ENCODE measurements at regions not wholly inside any gene's neighbourhood (a gene's known extent, or its start where the extent isn't known, plus 50 kb on each side); places are given as distances from the start of the nearest gene placed in this dataset.
"Not testable (repeated sequence)": the region's sequence is repeated elsewhere in the genome, so short reads cannot be mapped to it uniquely, and the experiment has no call there.

DNA sequence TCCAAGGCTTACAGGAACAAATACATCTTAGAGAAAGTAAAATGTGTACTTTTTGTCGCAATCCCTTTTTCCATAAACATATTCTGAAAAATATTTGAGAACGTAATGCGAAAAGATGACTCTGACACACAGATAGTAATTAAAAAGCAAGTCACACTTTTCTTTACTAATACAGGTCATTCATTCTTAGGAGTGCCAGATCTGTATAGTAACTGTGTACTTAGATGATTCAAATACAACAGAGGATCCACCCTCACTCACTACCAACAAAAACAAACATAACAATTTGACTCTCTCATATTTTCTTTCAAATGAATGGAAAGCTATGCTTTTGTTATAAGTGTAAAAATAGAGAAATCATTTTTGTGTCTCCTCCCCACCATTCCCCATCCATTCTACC lies 795.4 kb downstream of the SLC6A15 start:
- Histone ChIP-seq H3K36me3 (replicated peaks in 1 of 2; ENCODE audit: control extremely low read depth in 1 of 2, control insufficient read depth in 1 of 2, extremely low read depth in 1 of 2, insufficient read depth in 2 of 2, low read length in 1 of 2) (no peaks in the 10 kb centered on the region), H4K20me1 (ENCODE audit: control insufficient read depth, insufficient read depth, low read length, poor library complexity, severe bottlenecking) (no peaks in the 10 kb centered on the region), H3K9me3 (ENCODE audit: control extremely low read depth in 1 of 3, control insufficient read depth in 2 of 3, insufficient read depth in 1 of 3, low read length in 2 of 3) (no peaks in the 10 kb centered on the region), H3K27me3 (replicated peaks in 1 of 4; ENCODE audit: control extremely low read depth in 1 of 4, control insufficient read depth in 3 of 4, insufficient read depth in 4 of 4, low read length in 3 of 4) (no peaks in the 10 kb centered on the region), H3K4me2 (replicated peaks; ENCODE audit: low read depth, low read length, poor library complexity, severe bottlenecking) (no peak overlapping the region), H2AFZ (ENCODE audit: insufficient read depth, low read depth, low read length, poor library complexity, severe bottlenecking) (no peak overlapping the region), H3K27ac (ENCODE audit: low read length in 2 of 2) (no peak overlapping the region), H3K4me3 (ENCODE audit: control extremely low read depth in 1 of 5, extremely low read depth in 1 of 5, insufficient read depth in 1 of 5, low read depth in 2 of 5, low read length in 4 of 5) (no peak overlapping the region), H3K4me1 (ENCODE audit: control insufficient read depth in 2 of 2, insufficient read depth in 2 of 2, low read length in 2 of 2) (no peaks in the 10 kb centered on the region), H3K9ac (ENCODE audit: low read length) (no peak overlapping the region), H3K79me2 (ENCODE audit: control insufficient read depth, insufficient read depth, low read length) (no peaks in the 10 kb centered on the region)
- ATAC-seq (ENCODE audit: low read depth) (no peak), DNase-seq (no peak)
- intact Hi-C loops (cut with micrococcal nuclease): no loop called here
- H3K27ac Mint-ChIP-seq: no peak overlapping the region
- WGBS (ENCODE audit: insufficient coverage): no CpG with 5 or more reads among the region's 3 CpGs
- ChIA-PET CTCF (no interaction called here), POLR2A (no interaction called here)
- H3K27me3 Mint-ChIP-seq: no peaks in the 10 kb centered on the region
- peaks cover 7% of the 10 kb centered on the region for H3K9me3 Mint-ChIP-seq (ENCODE audit: insufficient read depth)
- no peak overlapping the region for H3K4me3 Mint-ChIP-seq
- no peaks in the 10 kb centered on the region for H3K4me1 Mint-ChIP-seq
- TF ChIP-seq CTCF (IDR thresholded peaks at IDR 0.05) (no peak), EZH2 (IDR thresholded peaks at IDR 0.05; ENCODE audit: borderline replicate concordance, insufficient read depth, low read depth, low read length, poor library complexity, severe bottlenecking) (no peak)

DNA sequence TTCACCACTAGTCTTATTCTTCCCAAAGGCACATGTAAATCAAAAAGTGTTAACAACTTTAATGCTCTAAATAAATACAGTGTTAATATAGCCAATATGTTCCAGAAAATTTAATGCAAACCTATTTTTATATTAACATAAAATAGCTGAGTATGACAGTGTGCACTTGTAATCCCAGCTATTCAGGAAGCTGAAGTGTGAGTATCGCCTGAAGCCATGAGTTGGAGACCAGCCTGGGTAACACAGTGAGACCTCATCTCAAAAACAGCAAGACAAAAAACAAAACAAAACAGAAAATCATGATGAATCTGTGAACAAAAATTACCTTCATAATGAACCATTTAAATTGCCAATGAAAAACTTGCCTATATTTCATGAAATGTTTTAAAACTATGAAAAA lies 798.9 kb downstream of the SLC6A15 start:
- H3K9me3 Mint-ChIP-seq (ENCODE audit: insufficient read depth): peaks cover 8% of the 10 kb centered on the region
- Histone ChIP-seq H2AFZ (ENCODE audit: insufficient read depth, low read depth, low read length, poor library complexity, severe bottlenecking) (no peak overlapping the region), H3K4me1 (ENCODE audit: control insufficient read depth in 2 of 2, insufficient read depth in 2 of 2, low read length in 2 of 2) (no peaks in the 10 kb centered on the region), H3K9me3 (ENCODE audit: control extremely low read depth in 1 of 3, control insufficient read depth in 2 of 3, insufficient read depth in 1 of 3, low read length in 2 of 3) (no peaks in the 10 kb centered on the region), H3K36me3 (replicated peaks in 1 of 2; ENCODE audit: control extremely low read depth in 1 of 2, control insufficient read depth in 1 of 2, extremely low read depth in 1 of 2, insufficient read depth in 2 of 2, low read length in 1 of 2) (no peaks in the 10 kb centered on the region), H4K20me1 (ENCODE audit: control insufficient read depth, insufficient read depth, low read length, poor library complexity, severe bottlenecking) (no peaks in the 10 kb centered on the region), H3K4me3 (ENCODE audit: control extremely low read depth in 1 of 5, extremely low read depth in 1 of 5, insufficient read depth in 1 of 5, low read depth in 2 of 5, low read length in 4 of 5) (no peak overlapping the region), H3K79me2 (ENCODE audit: control insufficient read depth, insufficient read depth, low read length) (no peaks in the 10 kb centered on the region), H3K27ac (ENCODE audit: low read length in 2 of 2) (no peak overlapping the region), H3K4me2 (replicated peaks; ENCODE audit: low read depth, low read length, poor library complexity, severe bottlenecking) (no peak overlapping the region), H3K27me3 (replicated peaks in 1 of 4; ENCODE audit: control extremely low read depth in 1 of 4, control insufficient read depth in 3 of 4, insufficient read depth in 4 of 4, low read length in 3 of 4) (no peaks in the 10 kb centered on the region), H3K9ac (ENCODE audit: low read length) (no peak overlapping the region)
- CTCF ChIA-PET: no interaction called here
- no peaks in the 10 kb centered on the region for H3K4me1 Mint-ChIP-seq
- H3K27me3 Mint-ChIP-seq: no peaks in the 10 kb centered on the region
- ATAC-seq (ENCODE audit: low read depth): no peak
- no peak for DNase-seq
- 83% methylated on average over 1 of the region's 1 CpG for WGBS (ENCODE audit: insufficient coverage)
- intact Hi-C loops (cut with micrococcal nuclease): no loop called here
- H3K4me3 Mint-ChIP-seq: no peak overlapping the region
- H3K27ac Mint-ChIP-seq: no peak overlapping the region
- TF ChIP-seq CTCF (IDR thresholded peaks at IDR 0.05): no peak
- TF ChIP-seq EZH2 (IDR thresholded peaks at IDR 0.05; ENCODE audit: borderline replicate concordance, insufficient read depth, low read depth, low read length, poor library complexity, severe bottlenecking): no peak
- POLR2A ChIA-PET: no interaction called here

GRCh38 chr12:84103886-84104285 lies 808.7 kb downstream of the SLC6A15 start:
- H3K27me3 ChIP-seq (replicated peaks in 1 of 4; ENCODE audit: control extremely low read depth in 1 of 4, control insufficient read depth in 3 of 4, insufficient read depth in 4 of 4, low read length in 3 of 4); H3K4me3 ChIP-seq (ENCODE audit: control extremely low read depth in 1 of 5, extremely low read depth in 1 of 5, insufficient read depth in 1 of 5, low read depth in 2 of 5, low read length in 4 of 5); H3K27ac ChIP-seq (ENCODE audit: low read length in 2 of 2); CTCF ChIA-PET; DNase-seq; H3K27me3 Mint-ChIP-seq; ATAC-seq (ENCODE audit: low read depth); H3K9ac ChIP-seq (ENCODE audit: low read length); H3K4me1 Mint-ChIP-seq; POLR2A ChIA-PET; H2AFZ ChIP-seq (ENCODE audit: insufficient read depth, low read depth, low read length, poor library complexity, severe bottlenecking); H3K27ac Mint-ChIP-seq; H3K36me3 ChIP-seq (replicated peaks in 1 of 2; ENCODE audit: control extremely low read depth in 1 of 2, control insufficient read depth in 1 of 2, extremely low read depth in 1 of 2, insufficient read depth in 2 of 2, low read length in 1 of 2); H3K4me3 Mint-ChIP-seq; H4K20me1 ChIP-seq (ENCODE audit: control insufficient read depth, insufficient read depth, low read length, poor library complexity, severe bottlenecking); H3K4me2 ChIP-seq (replicated peaks; ENCODE audit: low read depth, low read length, poor library complexity, severe bottlenecking); H3K4me1 ChIP-seq (ENCODE audit: control insufficient read depth in 2 of 2, insufficient read depth in 2 of 2, low read length in 2 of 2); intact Hi-C loops (cut with micrococcal nuclease); H3K79me2 ChIP-seq (ENCODE audit: control insufficient read depth, insufficient read depth, low read length): not testable (repeated sequence)
- 92% methylated on average over 4 of the region's 4 CpGs for WGBS (ENCODE audit: insufficient coverage)
- peaks cover 21% of the 10 kb centered on the region for H3K9me3 Mint-ChIP-seq (ENCODE audit: insufficient read depth)
- peaks cover 0 to 11% (median 8%) of the 10 kb centered on the region in 3 donors for H3K9me3 ChIP-seq (ENCODE audit: control extremely low read depth in 1 of 3, control insufficient read depth in 2 of 3, insufficient read depth in 1 of 3, low read length in 2 of 3)

Data from B cell (primary cell).